GM23248 (cell line): ENCODE measurements at regions not wholly inside any gene's neighbourhood (a gene's known extent, or its start where the extent isn't known, plus 50 kb on each side); places are given as distances from the start of the nearest gene placed in this dataset.

ENCODE experiments used
- DNase-seq: peaks from one replicate; pipeline ENCODE4 v3.0.0-alpha.2; 2015
- H2AFZ ChIP-seq: fragments of 200-600 bp; sonication (generic); 2 replicates; pipeline ENCODE4 v1.6.1; 2016; ENCODE audit warnings: antibody characterized with exemption
- H3F3A ChIP-seq: fragments of 200-600 bp; sonication (generic); 2 replicates; pipeline ENCODE4 v1.6.1; 2016; ENCODE audit warnings: mild to moderate bottlenecking, antibody characterized with exemption, mixed run types; ENCODE audit not compliant: insufficient read depth
- H3K27ac ChIP-seq: fragments of 200-600 bp; sonication (generic); 2 replicates; pipeline ENCODE4 v1.5.1; 2016; ENCODE audit warnings: mild to moderate bottlenecking
- H3K27me3 ChIP-seq: fragments of 200-600 bp; sonication (generic); replicated peaks from 2 replicates; pipeline ENCODE4 v1.6.1; 2016; ENCODE audit warnings: mild to moderate bottlenecking; ENCODE audit not compliant: insufficient read depth
- H3K36me3 ChIP-seq: fragments of 200-600 bp; sonication (generic); 2 replicates; pipeline ENCODE4 v1.6.1; 2016; ENCODE audit warnings: low read depth, mild to moderate bottlenecking
- H3K4me1 ChIP-seq: fragments of 200-600 bp; sonication (generic); 2 replicates; pipeline ENCODE4 v1.6.1; 2016; ENCODE audit warnings: mild to moderate bottlenecking; ENCODE audit not compliant: insufficient read depth
- H3K4me2 ChIP-seq: fragments of 200-600 bp; sonication (generic); one replicate; pipeline ENCODE4 v1.6.1; 2016; ENCODE audit warnings: mild to moderate bottlenecking; ENCODE audit not compliant: unreplicated experiment
- H3K4me3 ChIP-seq: fragments of 200-600 bp; sonication (generic); 2 replicates; pipeline ENCODE4 v1.5.1; 2016; ENCODE audit warnings: mild to moderate bottlenecking
- H3K79me2 ChIP-seq: fragments of 200-600 bp; sonication (generic); 2 replicates; pipeline ENCODE4 v1.6.1; 2016; ENCODE audit warnings: mild to moderate bottlenecking; ENCODE audit not compliant: insufficient read depth
- H3K9ac ChIP-seq: fragments of 200-600 bp; sonication (generic); 2 replicates; pipeline ENCODE4 v1.6.1; 2016; ENCODE audit warnings: mild to moderate bottlenecking
- H3K9me2 ChIP-seq: fragments of 200-600 bp; sonication (generic); 2 replicates; pipeline ENCODE4 v1.6.1; 2016; ENCODE audit warnings: mixed run types, mild to moderate bottlenecking, moderate library complexity; ENCODE audit not compliant: insufficient read depth
- H3K9me3 ChIP-seq: fragments of 200-600 bp; sonication (generic); one replicate; pipeline ENCODE4 v1.6.1; 2017; ENCODE audit warnings: low read depth
- H4K20me1 ChIP-seq: fragments of 200-600 bp; sonication (generic); 2 replicates; pipeline ENCODE4 v1.6.0; 2016; ENCODE audit not compliant: insufficient read depth
- EZH2 ChIP-seq: fragments of 200-600 bp; sonication (generic); IDR thresholded peaks from 2 replicates; pipeline ENCODE4 v1.6.1; 2018; ENCODE audit warnings: antibody characterized with exemption, mild to moderate bottlenecking; ENCODE audit not compliant: insufficient read depth, poor library complexity, severe bottlenecking
- EZH2phosphoT487 ChIP-seq: fragments of 200-600 bp; sonication (generic); IDR thresholded peaks from 2 replicates; pipeline ENCODE4 v1.6.1; 2018; ENCODE audit warnings: antibody characterized with exemption, moderate library complexity, mild to moderate bottlenecking, low read depth; ENCODE audit not compliant: insufficient read depth
- WGBS, 2 experiments: methylation state at CpG; one replicate each; pipeline ENCODE4 v1.1.6; 2015 to 2017; ENCODE audit warnings: low lambda C conversion rate in 2 of 2, low coverage in 1 of 2; ENCODE audit errors: missing lambda C conversion rate in 2 of 2; 5-methylcytosine and 5-hydroxymethylcytosine counted together
- in situ Hi-C: fragments of 300-500 bp; cut with MboI; formaldehyde crosslinking; loops from 2 replicates; pipeline ENCODE4 v1.15.0; 2020

- no peaks in the 10 kb centered on the region for H4K20me1 ChIP-seq
- H3K9ac ChIP-seq = no peak overlapping the region
- no peak overlapping the region for H3K4me3 ChIP-seq
- no peak for TF ChIP-seq EZH2
- no peak for TF ChIP-seq EZH2phosphoT487
- H2AFZ ChIP-seq = no peak overlapping the region
- WGBS, 2 experiments = 23 to 26% methylated on average over 3 of the region's 3 CpGs
- H3K36me3 ChIP-seq = no peaks in the 10 kb centered on the region
- no peaks in the 10 kb centered on the region for H3K9me3 ChIP-seq
- H3K27ac ChIP-seq = no peak overlapping the region
- no peaks in the 10 kb centered on the region for H3K27me3 ChIP-seq
- no peaks in the 10 kb centered on the region for H3K9me2 ChIP-seq
- in situ Hi-C loops = no loop called here
- no peak for DNase-seq
- H3K79me2 ChIP-seq = no peaks in the 10 kb centered on the region
- no peaks in the 10 kb centered on the region for H3F3A ChIP-seq
- H3K4me1 ChIP-seq = no peaks in the 10 kb centered on the region
- H3K4me2 ChIP-seq = no peak overlapping the region
Measured at GRCh38 chr1:181351740-181352139, 131.6 kb upstream of the CACNA1E start.

DNA sequence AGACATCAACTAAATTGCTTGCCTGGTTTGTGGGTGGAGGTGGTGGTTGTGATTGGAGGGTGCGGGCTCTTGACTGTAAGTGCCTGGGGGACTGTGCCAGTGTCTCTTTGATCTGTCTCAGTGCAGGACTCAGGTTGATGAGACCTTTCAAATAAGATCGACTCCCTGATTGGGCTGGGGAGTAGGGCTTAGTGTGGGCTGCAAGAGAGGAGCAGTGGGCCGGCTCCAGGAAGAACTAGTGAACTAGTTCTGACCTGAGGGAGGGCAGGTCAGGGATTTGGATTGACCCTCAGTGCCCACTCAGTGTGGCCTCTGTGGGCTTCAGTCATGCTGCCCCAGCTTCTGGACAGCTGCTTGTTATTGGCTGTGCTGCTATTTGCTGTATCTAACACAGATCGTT lies 130.6 kb upstream of the CACNA1E start:
- H3K9me3 ChIP-seq = no peaks in the 10 kb centered on the region
- no peak overlapping the region for H3K9ac ChIP-seq
- H3F3A ChIP-seq = no peaks in the 10 kb centered on the region
- 36 to 43% methylated on average over 4 of the region's 4 CpGs for WGBS, 2 experiments
- no peak overlapping the region for H3K4me3 ChIP-seq
- TF ChIP-seq EZH2phosphoT487 (no peak), EZH2 (no peak)
- no peaks in the 10 kb centered on the region for H3K79me2 ChIP-seq
- no peaks in the 10 kb centered on the region; the same call in 1 of the 2 replicates for H3K27me3 ChIP-seq
- in situ Hi-C loops = no loop called here
- H2AFZ ChIP-seq = no peak overlapping the region
- no peaks in the 10 kb centered on the region for H3K36me3 ChIP-seq
- H3K4me1 ChIP-seq = no peaks in the 10 kb centered on the region
- H3K4me2 ChIP-seq = no peak overlapping the region
- no peak for DNase-seq
- no peaks in the 10 kb centered on the region for H3K9me2 ChIP-seq
- no peak overlapping the region for H3K27ac ChIP-seq
- H4K20me1 ChIP-seq = no peaks in the 10 kb centered on the region

DNA sequence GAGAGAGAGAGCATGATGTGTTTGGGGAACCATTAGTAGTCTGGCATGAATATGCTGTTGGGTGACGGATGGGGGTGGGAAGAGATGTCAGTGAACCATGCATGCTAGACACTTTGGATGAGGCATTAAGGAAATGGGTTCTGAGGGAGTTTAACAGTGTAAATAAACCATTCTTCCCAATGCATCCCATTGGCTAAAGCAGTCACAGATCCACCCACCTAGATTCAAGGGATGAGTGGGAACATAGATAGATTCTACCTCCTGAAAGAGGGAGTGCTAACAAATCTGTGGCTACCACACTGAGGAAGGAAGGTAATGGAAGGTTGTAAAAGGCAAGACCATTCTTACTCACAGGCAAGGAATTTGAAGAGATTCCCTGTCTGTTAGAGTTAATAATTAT lies 129.8 kb upstream of the CACNA1E start:
- 0 to 5% methylated on average over 1 of the region's 1 CpG for WGBS, 2 experiments
- no peak overlapping the region for H3K4me3 ChIP-seq
- H3K36me3 ChIP-seq = no peaks in the 10 kb centered on the region
- H3K9ac ChIP-seq = no peak overlapping the region
- H4K20me1 ChIP-seq = no peaks in the 10 kb centered on the region
- H3F3A ChIP-seq = no peaks in the 10 kb centered on the region
- no peak overlapping the region for H3K27ac ChIP-seq
- no peaks in the 10 kb centered on the region for H3K9me2 ChIP-seq
- H3K4me2 ChIP-seq = no peak overlapping the region
- no peaks in the 10 kb centered on the region for H3K4me1 ChIP-seq
- TF ChIP-seq EZH2phosphoT487 (no peak), EZH2 (no peak)
- H3K9me3 ChIP-seq = no peaks in the 10 kb centered on the region
- no peak overlapping the region for H2AFZ ChIP-seq
- no peak for DNase-seq
- peaks cover 5% of the 10 kb centered on the region; the same call in 1 of the 2 replicates for H3K27me3 ChIP-seq
- no peaks in the 10 kb centered on the region for H3K79me2 ChIP-seq
- in situ Hi-C loops = no loop called here

- TF ChIP-seq EZH2phosphoT487 (no peak), EZH2 (no peak)
- DNase-seq = no peak
- no peak overlapping the region for H3K4me3 ChIP-seq
- no peak overlapping the region for H3K27ac ChIP-seq
- in situ Hi-C loops = no loop called here
- no peak overlapping the region for H3K4me2 ChIP-seq
- H2AFZ ChIP-seq = no peak overlapping the region
- no peaks in the 10 kb centered on the region for H3K9me2 ChIP-seq
- no peaks in the 10 kb centered on the region for H3K4me1 ChIP-seq
- no peaks in the 10 kb centered on the region for H3K79me2 ChIP-seq
- 45 to 66% methylated on average over 3 of the region's 3 CpGs for WGBS, 2 experiments
- H4K20me1 ChIP-seq = no peaks in the 10 kb centered on the region
- H3K9ac ChIP-seq = no peak overlapping the region
- H3F3A ChIP-seq = no peaks in the 10 kb centered on the region
- H3K27me3 ChIP-seq = peaks cover 14% of the 10 kb centered on the region; the same call in 1 of the 2 replicates
- no peaks in the 10 kb centered on the region for H3K9me3 ChIP-seq
- H3K36me3 ChIP-seq = no peaks in the 10 kb centered on the region
Measured at GRCh38 chr1:181354865-181355264, 128.5 kb upstream of the CACNA1E start.

GRCh38 chr1:181356505-181357340 lies 126.6 kb upstream of the CACNA1E start:
- no peak overlapping the region for H3K9ac ChIP-seq
- no peaks in the 10 kb centered on the region for H4K20me1 ChIP-seq
- H3K9me3 ChIP-seq = no peaks in the 10 kb centered on the region
- no peak for DNase-seq
- H3K4me2 ChIP-seq = no peak overlapping the region
- no peaks in the 10 kb centered on the region for H3K79me2 ChIP-seq
- no peaks in the 10 kb centered on the region for H3K4me1 ChIP-seq
- no peaks in the 10 kb centered on the region for H3F3A ChIP-seq
- H3K36me3 ChIP-seq = no peaks in the 10 kb centered on the region
- TF ChIP-seq EZH2phosphoT487 = no peak
- TF ChIP-seq EZH2 = no peak
- no peak overlapping the region for H3K27ac ChIP-seq
- H2AFZ ChIP-seq = no peak overlapping the region
- in situ Hi-C loops = no loop called here
- no peaks in the 10 kb centered on the region for H3K9me2 ChIP-seq
- 24 to 30% methylated on average over 11 of the region's 11 CpGs for WGBS, 2 experiments
- no peak overlapping the region for H3K4me3 ChIP-seq
- peaks cover 14% of the 10 kb centered on the region; the same call in 1 of the 2 replicates for H3K27me3 ChIP-seq
